Psoas muscle (tissue), 7 donors: ENCODE measurements at regions not wholly inside any gene's neighbourhood (a gene's known extent, or its start where the extent isn't known, plus 50 kb on each side); places are given as distances from the start of the nearest gene placed in this dataset.
"Not testable (repeated sequence)": the region's sequence is repeated elsewhere in the genome, so short reads cannot be mapped to it uniquely, and the experiment has no call there.

Experiments used
- ATAC-seq, 4 donors: fragments of 200-7000 bp; cut with Tn5 transposase; one replicate each; pipeline ENCODE4 v1.9.1; 2020; ENCODE audit warnings: moderate library complexity in 3 of 4, mild to moderate bottlenecking in 2 of 4
- DNase-seq, 2 donors: peaks; one replicate each; pipeline ENCODE4 v3.0.0-alpha.2; 2020
- H3K27ac ChIP-seq: fragments of 200-600 bp; one replicate; pipeline ENCODE4 v1.8.0; 2022
- H3K27me3 ChIP-seq, 3 donors: fragments of 200-600 bp in 1 of 3; one replicate each; pipeline versions ENCODE4 v1.6.1 to v1.8.0; 2013 to 2022; ENCODE audit warnings: low read length in 2 of 3, mild to moderate bottlenecking in 2 of 3, moderate library complexity in 1 of 3; ENCODE audit not compliant: insufficient read depth in 3 of 3
- H3K36me3 ChIP-seq, 2 donors: fragments of 200-600 bp in 1 of 2; one replicate each; pipeline versions ENCODE4 v1.6.1 to v1.8.0; 2013 to 2022; ENCODE audit warnings: low read depth in 1 of 2, mild to moderate bottlenecking in 1 of 2, moderate library complexity in 1 of 2; ENCODE audit not compliant: insufficient read depth in 1 of 2
- H3K4me1 ChIP-seq: fragments of 200-600 bp; one replicate; pipeline ENCODE4 v1.8.0; 2022
- H3K4me3 ChIP-seq: fragments of 200-600 bp; one replicate; pipeline ENCODE4 v1.8.0; 2022; ENCODE audit warnings: mild to moderate bottlenecking
- H3K9me3 ChIP-seq: fragments of 200-600 bp; one replicate; pipeline ENCODE4 v1.8.0; 2022
- WGBS, 3 donors: extraction: QIAGEN DNeasy Blood & Tissue Kit; methylation state at CpG; one replicate each; pipeline versions ENCODE4 v1.1.6 to v1.1.7; 2013; 5-methylcytosine and 5-hydroxymethylcytosine counted together
- intact Hi-C, 2 donors: fragments of 100-400 bp; cut with DNase I; formaldehyde crosslinking; loops; one replicate each; pipeline versions ENCODE4 v1.11.0 to v1.14.2; 2022
- TF ChIP-seq, protein P1 (sequence below): fragments of 200-600 bp; IDR thresholded peaks from one replicate; pipeline ENCODE4 v1.8.0; 2022; ENCODE audit warnings: antibody characterized with exemption
- donor health status: healthy with polysubstance abuse.
- donor health status: DM: no; HTN: no; CAD: no; lungs with moderate emphysema.
- donor health status: Bipolar disorder and iron deficiency.
- donor health status: healthy.
- donor health status: DM: yes; HTN: yes; CAD: no.
- donor health status: DM: no; HTN: no; CAD: no.
- donor health status: DM: yes; HTN: yes; CAD: no.

- Histone ChIP-seq H3K9me3 (no peaks in the 10 kb centered on the region), H3K4me3 (no peak overlapping the region), H3K36me3 (no peaks in the 10 kb centered on the region), H3K4me1 (no peaks in the 10 kb centered on the region), H3K27ac (no peak overlapping the region), H3K27me3 (no peaks in the 10 kb centered on the region)
- TF ChIP-seq, protein P1, sequence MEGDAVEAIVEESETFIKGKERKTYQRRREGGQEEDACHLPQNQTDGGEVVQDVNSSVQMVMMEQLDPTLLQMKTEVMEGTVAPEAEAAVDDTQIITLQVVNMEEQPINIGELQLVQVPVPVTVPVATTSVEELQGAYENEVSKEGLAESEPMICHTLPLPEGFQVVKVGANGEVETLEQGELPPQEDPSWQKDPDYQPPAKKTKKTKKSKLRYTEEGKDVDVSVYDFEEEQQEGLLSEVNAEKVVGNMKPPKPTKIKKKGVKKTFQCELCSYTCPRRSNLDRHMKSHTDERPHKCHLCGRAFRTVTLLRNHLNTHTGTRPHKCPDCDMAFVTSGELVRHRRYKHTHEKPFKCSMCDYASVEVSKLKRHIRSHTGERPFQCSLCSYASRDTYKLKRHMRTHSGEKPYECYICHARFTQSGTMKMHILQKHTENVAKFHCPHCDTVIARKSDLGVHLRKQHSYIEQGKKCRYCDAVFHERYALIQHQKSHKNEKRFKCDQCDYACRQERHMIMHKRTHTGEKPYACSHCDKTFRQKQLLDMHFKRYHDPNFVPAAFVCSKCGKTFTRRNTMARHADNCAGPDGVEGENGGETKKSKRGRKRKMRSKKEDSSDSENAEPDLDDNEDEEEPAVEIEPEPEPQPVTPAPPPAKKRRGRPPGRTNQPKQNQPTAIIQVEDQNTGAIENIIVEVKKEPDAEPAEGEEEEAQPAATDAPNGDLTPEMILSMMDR, result no peak
- DNase-seq (no peak), ATAC-seq (no peak)
- intact Hi-C loops, result no loop called here
- WGBS, 3 donors, result 97 to 98% (median 98%) methylated on average over 4 of the region's 4 CpGs
These were observed 250.9 kb upstream of the PTGER4 start for GRCh38 chr5:40428815-40429214.

DNA sequence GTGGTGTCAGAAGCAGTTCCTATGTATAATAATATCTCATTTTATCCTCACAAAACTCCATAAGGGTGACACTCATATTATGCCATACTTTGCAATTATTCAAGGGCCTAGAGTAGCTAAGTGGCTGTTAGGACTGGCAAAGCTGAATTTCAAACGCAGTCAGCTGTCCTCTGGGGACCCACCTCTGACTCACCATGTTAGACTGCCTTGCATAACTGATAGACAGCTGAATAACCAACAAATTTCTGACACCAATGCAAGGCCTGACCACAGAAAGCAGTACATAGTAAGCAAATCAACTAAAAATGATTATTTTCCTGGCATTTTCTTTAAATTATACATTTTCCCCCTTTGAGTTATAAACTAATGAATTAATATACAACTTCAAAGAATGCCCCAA, 251.6 kb upstream of the PTGER4 start:
- Histone ChIP-seq H3K36me3 (no peaks in the 10 kb centered on the region), H3K27ac (no peak overlapping the region), H3K4me1 (no peaks in the 10 kb centered on the region), H3K9me3 (no peaks in the 10 kb centered on the region), H3K27me3 (no peaks in the 10 kb centered on the region), H3K4me3 (no peak overlapping the region)
- 14 to 22% (median 20%) methylated on average over 1 of the region's 1 CpG for WGBS, 3 donors
- intact Hi-C loops, result no loop called here
- DNase-seq (peak; percentile 49 to 77), ATAC-seq (peak in 3 of 4 donors; percentile 43 to 63 (median 62))
- TF ChIP-seq, protein P1, result no peak

GRCh38 chr5:40417046-40417810, 262.5 kb upstream of the PTGER4 start:
- not testable (repeated sequence) for ATAC-seq, H3K27me3 ChIP-seq
- 80 to 89% (median 87%) methylated on average over 8 of the region's 8 CpGs for WGBS, 3 donors

GRCh38 chr5:40416588-40416987, 263.1 kb upstream of the PTGER4 start:
- TF ChIP-seq, protein P1, result no peak
- H3K27me3 ChIP-seq, result no peaks in the 10 kb centered on the region
- H3K36me3 ChIP-seq, result no peaks in the 10 kb centered on the region
- DNase-seq (no peak), ATAC-seq (no peak)
- no peak overlapping the region for H3K4me3 ChIP-seq
- intact Hi-C loops, result no loop called here
- H3K4me1 ChIP-seq, result no peaks in the 10 kb centered on the region
- no peak overlapping the region for H3K27ac ChIP-seq
- no peaks in the 10 kb centered on the region for H3K9me3 ChIP-seq

More at GRCh38 chr5:40417046-40417810, 262.5 kb upstream of the PTGER4 start:
- intact Hi-C loops, H3K36me3 ChIP-seq, DNase-seq, H3K27ac ChIP-seq, H3K9me3 ChIP-seq, H3K4me3 ChIP-seq, H3K4me1 ChIP-seq: not testable (repeated sequence)

DNA sequence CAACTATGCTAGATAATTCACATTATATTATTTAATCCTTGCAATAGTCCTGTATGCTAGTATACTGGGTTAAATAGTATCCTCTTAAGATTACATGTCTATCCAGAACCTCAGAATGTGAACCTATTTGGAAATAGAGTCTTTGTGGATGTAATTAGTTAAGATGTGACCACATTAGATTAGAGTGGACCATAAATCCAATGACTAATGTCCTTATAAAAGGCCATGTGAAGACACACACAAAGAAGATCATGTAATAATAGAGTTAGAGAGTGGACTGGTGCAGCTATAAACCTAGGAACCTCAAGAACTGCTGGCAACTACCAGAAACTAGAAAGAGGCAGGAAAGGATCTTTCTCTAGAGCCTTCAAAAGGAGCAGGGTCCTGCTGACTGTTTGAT, 263.6 kb upstream of the PTGER4 start:
- no peak overlapping the region for H3K27ac ChIP-seq
- DNase-seq (no peak), ATAC-seq (no peak)
- no peaks in the 10 kb centered on the region for H3K27me3 ChIP-seq
- no peak overlapping the region for H3K4me3 ChIP-seq
- TF ChIP-seq, protein P1, result no peak
- no peaks in the 10 kb centered on the region for H3K36me3 ChIP-seq
- no peaks in the 10 kb centered on the region for H3K4me1 ChIP-seq
- intact Hi-C loops, result no loop called here
- no peaks in the 10 kb centered on the region for H3K9me3 ChIP-seq
